Liver (tissue), 8 donors: ENCODE measurements at regions not wholly inside any gene's neighbourhood (a gene's known extent, or its start where the extent isn't known, plus 50 kb on each side); places are given as distances from the start of the nearest gene placed in this dataset.

Experiments
- DNase-seq: peaks from one replicate; pipeline ENCODE4 v3.0.0-alpha.2; 2017; ENCODE audit warnings: low spot score
- H3K27ac ChIP-seq, 2 donors: one replicate each; pipeline ENCODE4 v1.7.0; 2013; ENCODE audit warnings: inconsistent platforms in 2 of 2, low read length in 2 of 2, control low read depth in 1 of 2, low read depth in 1 of 2, mild to moderate bottlenecking in 1 of 2
- H3K27me3 ChIP-seq, 4 donors: one replicate each; pipeline versions ENCODE4 v1.6.1 to v1.7.0; 2013; ENCODE audit warnings: low read length in 3 of 4, inconsistent platforms in 1 of 4, mild to moderate bottlenecking in 1 of 4, moderate library complexity in 1 of 4; ENCODE audit not compliant: control insufficient read depth in 4 of 4, insufficient read depth in 4 of 4
- H3K36me3 ChIP-seq, 4 donors: one replicate each; pipeline versions ENCODE4 v1.6.1 to v1.7.0; 2013; ENCODE audit warnings: low read length in 3 of 4, mild to moderate bottlenecking in 3 of 4, low read depth in 1 of 4, moderate library complexity in 1 of 4; ENCODE audit not compliant: control insufficient read depth in 4 of 4, insufficient read depth in 3 of 4
- H3K4me1 ChIP-seq, 4 donors: one replicate each; pipeline versions ENCODE4 v1.6.1 to v1.7.0; 2013; ENCODE audit warnings: low read length in 3 of 4, mild to moderate bottlenecking in 3 of 4, moderate library complexity in 1 of 4; ENCODE audit not compliant: control insufficient read depth in 4 of 4, insufficient read depth in 4 of 4
- H3K4me3 ChIP-seq, 3 donors: one replicate each; pipeline versions ENCODE4 v1.6.1 to v1.7.0; 2013; ENCODE audit warnings: low read length in 3 of 3, control low read depth in 1 of 3, low read depth in 1 of 3, mild to moderate bottlenecking in 1 of 3
- H3K9ac ChIP-seq, 2 donors: one replicate each; pipeline ENCODE4 v1.7.0; 2013; ENCODE audit warnings: low read length in 2 of 2, mild to moderate bottlenecking in 2 of 2, moderate library complexity in 2 of 2, control low read depth in 1 of 2, low read depth in 1 of 2
- H3K9me3 ChIP-seq, 4 donors: one replicate each; pipeline versions ENCODE4 v1.6.1 to v1.7.0; 2013; ENCODE audit warnings: low read length in 3 of 4; ENCODE audit not compliant: control insufficient read depth in 4 of 4
- EGR1 ChIP-seq, 2 donors: IDR thresholded peaks; 2 replicates each; pipeline ENCODE4 v1.6.1; 2016 to 2018; ENCODE audit warnings: antibody characterized with exemption in 2 of 2, low read depth in 2 of 2
- FOXA2 ChIP-seq: IDR thresholded peaks from 2 replicates; pipeline ENCODE4 v1.6.1; 2016; ENCODE audit warnings: antibody characterized with exemption
- GABPA ChIP-seq, 2 donors: IDR thresholded peaks in 1 of 2; conservative IDR thresholded peaks in 1 of 2; 2 replicates each; pipeline ENCODE4 v1.6.1; 2016; ENCODE audit warnings: antibody characterized with exemption in 2 of 2, mild to moderate bottlenecking in 1 of 2, moderate library complexity in 1 of 2
- HNF4A ChIP-seq, 2 donors: conservative IDR thresholded peaks; 2 replicates each; pipeline ENCODE4 v1.6.1; 2016; ENCODE audit warnings: antibody characterized with exemption in 2 of 2, mild to moderate bottlenecking in 2 of 2
- HNF4G ChIP-seq: IDR thresholded peaks from 2 replicates; pipeline ENCODE4 v1.6.1; 2016; ENCODE audit warnings: antibody characterized with exemption
- NR2F2 ChIP-seq: IDR thresholded peaks from 2 replicates; pipeline ENCODE4 v1.6.1; 2016; ENCODE audit warnings: antibody characterized with exemption
- RXRA ChIP-seq, 2 donors: IDR thresholded peaks; 2 replicates each; pipeline ENCODE4 v1.6.1; 2017 to 2018; ENCODE audit warnings: antibody characterized with exemption in 2 of 2, mild to moderate bottlenecking in 1 of 2
- SP1 ChIP-seq: IDR thresholded peaks from 2 replicates; pipeline ENCODE4 v1.6.1; 2018; ENCODE audit warnings: antibody characterized with exemption, mild to moderate bottlenecking
- TAF1 ChIP-seq: conservative IDR thresholded peaks from 2 replicates; pipeline ENCODE4 v1.6.1; 2016; ENCODE audit warnings: antibody characterized with exemption, mild to moderate bottlenecking
- YY1 ChIP-seq: IDR thresholded peaks from 2 replicates; pipeline ENCODE4 v1.6.1; 2016; ENCODE audit warnings: antibody characterized with exemption, mild to moderate bottlenecking
- WGBS: extraction: QIAGEN DNeasy Blood & Tissue Kit; methylation state at CpG from one replicate; pipeline ENCODE4 v1.1.7; 2013; 5-methylcytosine and 5-hydroxymethylcytosine counted together
- TF ChIP-seq, protein P1 (sequence below): IDR thresholded peaks from 2 replicates; pipeline ENCODE4 v1.6.1; 2016; ENCODE audit warnings: antibody characterized with exemption, mild to moderate bottlenecking
- TF ChIP-seq, protein P2 (sequence below): IDR thresholded peaks from 2 replicates; pipeline ENCODE4 v1.6.1; 2016; ENCODE audit warnings: antibody characterized with exemption
- TF ChIP-seq, protein P3 (sequence below): fragments of 150-350 bp; IDR thresholded peaks from 2 replicates; pipeline ENCODE4 v1.5.1; 2017; ENCODE audit warnings: improper control_type of control experiment, low read depth, low read length; ENCODE audit not compliant: missing input control
- TF ChIP-seq, protein P4 (sequence below): IDR thresholded peaks from 2 replicates; pipeline ENCODE4 v1.6.1; 2016; ENCODE audit warnings: antibody characterized with exemption
- donor health status: healthy.
- donor health status: healthy.
- donor health status: healthy.
- donor health status: healthy.
- donor health status: healthy.

- 60% methylated on average over 2 of the region's 2 CpGs for WGBS
- no peak overlapping the region for H3K9ac ChIP-seq
These were observed 379.9 kb upstream of the LCORL start for GRCh38 chr4:18401425-18401824.

DNA sequence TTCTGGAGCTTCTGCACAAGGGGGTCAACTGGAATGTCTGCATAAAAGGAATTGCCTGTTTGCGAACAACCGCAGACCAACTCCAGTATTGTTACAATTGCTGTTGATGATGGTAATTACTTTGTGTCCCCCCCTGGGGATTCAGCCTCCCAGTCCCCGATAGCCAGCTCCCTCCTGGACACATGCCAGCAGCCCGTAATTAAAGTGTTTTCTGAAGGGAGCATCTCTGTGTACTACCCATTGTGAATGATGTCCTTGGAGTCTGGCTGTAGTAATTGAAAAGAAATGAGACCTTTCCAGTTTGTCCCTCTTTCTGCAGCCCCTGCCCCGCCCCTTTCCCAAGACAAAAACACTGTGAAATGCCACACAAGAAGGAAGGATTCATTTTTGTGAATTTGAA is 377.1 kb upstream of the LCORL start:
- Histone ChIP-seq H3K9ac (no peak overlapping the region), H3K27me3 (no peaks in the 10 kb centered on the region), H3K4me1 (no peaks in the 10 kb centered on the region), H3K9me3 (no peaks in the 10 kb centered on the region), H3K36me3 (no peaks in the 10 kb centered on the region), H3K4me3 (no peak overlapping the region), H3K27ac (no peak overlapping the region)
- no peak for TF ChIP-seq GABPA (IDR thresholded peaks at IDR 0.05 in 1 of 2, conservative IDR thresholded peaks at IDR 0.05 in 1 of 2)
- TF ChIP-seq, protein P1, sequence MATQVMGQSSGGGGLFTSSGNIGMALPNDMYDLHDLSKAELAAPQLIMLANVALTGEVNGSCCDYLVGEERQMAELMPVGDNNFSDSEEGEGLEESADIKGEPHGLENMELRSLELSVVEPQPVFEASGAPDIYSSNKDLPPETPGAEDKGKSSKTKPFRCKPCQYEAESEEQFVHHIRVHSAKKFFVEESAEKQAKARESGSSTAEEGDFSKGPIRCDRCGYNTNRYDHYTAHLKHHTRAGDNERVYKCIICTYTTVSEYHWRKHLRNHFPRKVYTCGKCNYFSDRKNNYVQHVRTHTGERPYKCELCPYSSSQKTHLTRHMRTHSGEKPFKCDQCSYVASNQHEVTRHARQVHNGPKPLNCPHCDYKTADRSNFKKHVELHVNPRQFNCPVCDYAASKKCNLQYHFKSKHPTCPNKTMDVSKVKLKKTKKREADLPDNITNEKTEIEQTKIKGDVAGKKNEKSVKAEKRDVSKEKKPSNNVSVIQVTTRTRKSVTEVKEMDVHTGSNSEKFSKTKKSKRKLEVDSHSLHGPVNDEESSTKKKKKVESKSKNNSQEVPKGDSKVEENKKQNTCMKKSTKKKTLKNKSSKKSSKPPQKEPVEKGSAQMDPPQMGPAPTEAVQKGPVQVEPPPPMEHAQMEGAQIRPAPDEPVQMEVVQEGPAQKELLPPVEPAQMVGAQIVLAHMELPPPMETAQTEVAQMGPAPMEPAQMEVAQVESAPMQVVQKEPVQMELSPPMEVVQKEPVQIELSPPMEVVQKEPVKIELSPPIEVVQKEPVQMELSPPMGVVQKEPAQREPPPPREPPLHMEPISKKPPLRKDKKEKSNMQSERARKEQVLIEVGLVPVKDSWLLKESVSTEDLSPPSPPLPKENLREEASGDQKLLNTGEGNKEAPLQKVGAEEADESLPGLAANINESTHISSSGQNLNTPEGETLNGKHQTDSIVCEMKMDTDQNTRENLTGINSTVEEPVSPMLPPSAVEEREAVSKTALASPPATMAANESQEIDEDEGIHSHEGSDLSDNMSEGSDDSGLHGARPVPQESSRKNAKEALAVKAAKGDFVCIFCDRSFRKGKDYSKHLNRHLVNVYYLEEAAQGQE: no peak
- TF ChIP-seq, protein P2, sequence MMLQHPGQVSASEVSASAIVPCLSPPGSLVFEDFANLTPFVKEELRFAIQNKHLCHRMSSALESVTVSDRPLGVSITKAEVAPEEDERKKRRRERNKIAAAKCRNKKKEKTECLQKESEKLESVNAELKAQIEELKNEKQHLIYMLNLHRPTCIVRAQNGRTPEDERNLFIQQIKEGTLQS: no peak
- TF ChIP-seq, protein P3, sequence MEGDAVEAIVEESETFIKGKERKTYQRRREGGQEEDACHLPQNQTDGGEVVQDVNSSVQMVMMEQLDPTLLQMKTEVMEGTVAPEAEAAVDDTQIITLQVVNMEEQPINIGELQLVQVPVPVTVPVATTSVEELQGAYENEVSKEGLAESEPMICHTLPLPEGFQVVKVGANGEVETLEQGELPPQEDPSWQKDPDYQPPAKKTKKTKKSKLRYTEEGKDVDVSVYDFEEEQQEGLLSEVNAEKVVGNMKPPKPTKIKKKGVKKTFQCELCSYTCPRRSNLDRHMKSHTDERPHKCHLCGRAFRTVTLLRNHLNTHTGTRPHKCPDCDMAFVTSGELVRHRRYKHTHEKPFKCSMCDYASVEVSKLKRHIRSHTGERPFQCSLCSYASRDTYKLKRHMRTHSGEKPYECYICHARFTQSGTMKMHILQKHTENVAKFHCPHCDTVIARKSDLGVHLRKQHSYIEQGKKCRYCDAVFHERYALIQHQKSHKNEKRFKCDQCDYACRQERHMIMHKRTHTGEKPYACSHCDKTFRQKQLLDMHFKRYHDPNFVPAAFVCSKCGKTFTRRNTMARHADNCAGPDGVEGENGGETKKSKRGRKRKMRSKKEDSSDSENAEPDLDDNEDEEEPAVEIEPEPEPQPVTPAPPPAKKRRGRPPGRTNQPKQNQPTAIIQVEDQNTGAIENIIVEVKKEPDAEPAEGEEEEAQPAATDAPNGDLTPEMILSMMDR: no peak
- TF ChIP-seq FOXA2: no peak
- no peak for TF ChIP-seq SP1
- TF ChIP-seq TAF1: no peak
- no peak for TF ChIP-seq EGR1 (IDR thresholded peaks at IDR 0.05; ENCODE audit: low read depth in 2 of 2)
- TF ChIP-seq NR2F2: no peak
- TF ChIP-seq HNF4G: no peak
- TF ChIP-seq RXRA (IDR thresholded peaks at IDR 0.05): no peak
- no peak for TF ChIP-seq HNF4A (conservative IDR thresholded peaks at IDR 0.05)
- 43% methylated on average over 5 of the region's 5 CpGs for WGBS
- DNase-seq: no peak

More at GRCh38 chr4:18401425-18401824, 379.9 kb upstream of the LCORL start:
- H3K4me1 ChIP-seq: no peaks in the 10 kb centered on the region
- H3K9me3 ChIP-seq: peaks cover 0 to under 1% (median 0%) of the 10 kb centered on the region in 4 donors
- no peak overlapping the region for H3K27ac ChIP-seq
- no peak for DNase-seq
- H3K27me3 ChIP-seq: no peaks in the 10 kb centered on the region
- no peak overlapping the region for H3K4me3 ChIP-seq
- H3K36me3 ChIP-seq: no peaks in the 10 kb centered on the region
- TF ChIP-seq NR2F2 (no peak), HNF4G (no peak), SP1 (no peak), RXRA (IDR thresholded peaks at IDR 0.05) (no peak), YY1 (no peak), EGR1 (IDR thresholded peaks at IDR 0.05; ENCODE audit: low read depth in 2 of 2) (no peak)
- TF ChIP-seq, protein P3: no peak
- TF ChIP-seq, protein P2: no peak
- TF ChIP-seq, protein P1: no peak
- TF ChIP-seq, protein P4, sequence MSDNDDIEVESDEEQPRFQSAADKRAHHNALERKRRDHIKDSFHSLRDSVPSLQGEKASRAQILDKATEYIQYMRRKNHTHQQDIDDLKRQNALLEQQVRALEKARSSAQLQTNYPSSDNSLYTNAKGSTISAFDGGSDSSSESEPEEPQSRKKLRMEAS: no peak
